Keratinocyte (primary cell): ENCODE measurements at regions not wholly inside any gene's neighbourhood (a gene's known extent, or its start where the extent isn't known, plus 50 kb on each side); places are given as distances from the start of the nearest gene placed in this dataset.

Experiments used
- DNase-seq: peaks from one replicate; pipeline ENCODE4 v3.0.0-alpha.2; 2011; ENCODE audit warnings: low read depth, missing footprints, low spot score
- FAIRE-seq: peaks from 2 replicates; lab custom pipeline; 2011; peaks lifted over from hg19 to GRCh38; lab: Jason Lieb, UNC
- H2AFZ ChIP-seq: 2 replicates; pipeline ENCODE4 v1.6.0; 2012; ENCODE audit warnings: low read length, control low read depth, inconsistent platforms; ENCODE audit not compliant: control insufficient read depth
- H3K27ac ChIP-seq: 2 replicates; pipeline ENCODE4 v1.5.1; 2011; ENCODE audit warnings: low read length; ENCODE audit not compliant: control insufficient read depth, insufficient read depth
- H3K27me3 ChIP-seq: 3 replicates; pipeline ENCODE4 v1.6.0; 2011; ENCODE audit warnings: low read length; ENCODE audit not compliant: control insufficient read depth, insufficient read depth; ENCODE audit errors: extremely low read depth
- H3K36me3 ChIP-seq, 2 experiments: 2 replicates in 1 of 2; 3 replicates in 1 of 2; pipeline ENCODE4 v1.5.1; 2011; ENCODE audit warnings: low read length in 2 of 2, mild to moderate bottlenecking in 1 of 2; ENCODE audit not compliant: control insufficient read depth in 2 of 2, insufficient read depth in 2 of 2; ENCODE audit errors: extremely low read depth in 1 of 2
- H3K4me1 ChIP-seq: 3 replicates; pipeline ENCODE4 v1.5.1; 2011; ENCODE audit warnings: low read length; ENCODE audit not compliant: control insufficient read depth, insufficient read depth; ENCODE audit errors: extremely low read depth
- H3K4me2 ChIP-seq: 3 replicates; pipeline ENCODE4 v1.6.0; 2011; ENCODE audit warnings: low read depth, low read length; ENCODE audit not compliant: control insufficient read depth, insufficient read depth; ENCODE audit errors: extremely low read depth
- H3K4me3 ChIP-seq, 3 experiments: fragments of 200-600 bp in 1 of 3; sonication (generic) in 1 of 3; 2 replicates in 2 of 3; 3 replicates in 1 of 3; pipeline ENCODE4 v1.5.1; 2011 to 2016; ENCODE audit warnings: low read length in 3 of 3, mild to moderate bottlenecking in 3 of 3, control low read depth in 2 of 3, inconsistent platforms in 1 of 3, low read depth in 1 of 3, mixed read lengths in 1 of 3, mixed run types in 1 of 3, moderate library complexity in 1 of 3; ENCODE audit not compliant: control insufficient read depth in 2 of 3, insufficient read depth in 2 of 3; ENCODE audit errors: extremely low read depth in 1 of 3
- H3K79me2 ChIP-seq: 2 replicates; pipeline ENCODE4 v1.6.0; 2012; ENCODE audit warnings: low read length; ENCODE audit not compliant: control insufficient read depth, insufficient read depth
- H3K9ac ChIP-seq: 3 replicates; pipeline ENCODE4 v1.6.0; 2011; ENCODE audit warnings: low read length; ENCODE audit not compliant: control insufficient read depth, insufficient read depth; ENCODE audit errors: extremely low read depth
- H3K9me1 ChIP-seq: 3 replicates; pipeline ENCODE4 v1.6.0; 2011; ENCODE audit warnings: low read length; ENCODE audit not compliant: control insufficient read depth, insufficient read depth; ENCODE audit errors: extremely low read depth
- H3K9me3 ChIP-seq: 2 replicates; pipeline ENCODE4 v1.5.1; 2012; ENCODE audit warnings: low read depth, low read length; ENCODE audit not compliant: control insufficient read depth
- H4K20me1 ChIP-seq: 3 replicates; pipeline ENCODE4 v1.6.0; 2011; ENCODE audit warnings: low read length; ENCODE audit not compliant: control insufficient read depth, insufficient read depth; ENCODE audit errors: extremely low read depth
- EZH2 ChIP-seq: IDR thresholded peaks from one replicate; pipeline ENCODE4 v1.6.1; 2012; ENCODE audit warnings: inconsistent platforms, mild to moderate bottlenecking, low read length, moderate library complexity
- dilution Hi-C: fragments of 300-500 bp; cut with MboI; formaldehyde crosslinking; loops from one replicate; pipeline ENCODE4 v1.7.0; 2020; ENCODE audit warnings: low sequenced_read_pairs; ENCODE audit not compliant: extremely low pct_ligation_motif_present
- TF ChIP-seq, protein P1 (sequence below), 3 experiments: IDR thresholded peaks in 1 of 3; conservative IDR thresholded peaks in 1 of 3; optimal IDR thresholded peaks in 1 of 3; 2 replicates in 2 of 3; 3 replicates in 1 of 3; pipeline versions ENCODE3 to v1.5.1; 2011; ENCODE audit warnings: low read length in 3 of 3, mild to moderate bottlenecking in 3 of 3, moderate library complexity in 2 of 3, control low read depth in 1 of 3, inconsistent platforms in 1 of 3; ENCODE audit not compliant: insufficient read depth in 2 of 3; ENCODE audit errors: extremely low read depth in 1 of 3

DNA sequence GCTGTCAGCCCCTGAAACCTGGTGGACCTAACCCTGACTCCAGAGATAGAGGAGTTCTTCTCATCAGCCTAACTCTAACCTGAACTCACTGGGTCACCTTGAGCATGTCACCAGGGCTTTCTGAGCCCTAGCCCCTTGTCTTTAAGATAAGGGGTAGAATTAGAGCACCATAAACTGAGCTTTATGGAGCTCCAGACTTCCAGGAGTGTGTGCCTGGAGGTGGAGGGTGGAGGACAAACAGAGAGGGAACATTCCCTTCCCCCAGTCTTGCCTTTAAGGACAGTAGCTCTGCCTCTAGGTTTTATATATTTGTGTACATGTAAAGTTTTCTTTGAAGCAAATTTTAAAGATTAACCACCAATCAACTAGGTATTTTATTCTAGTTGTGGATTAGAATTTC lies 83.9 kb upstream of the PACRGL start:
- Histone ChIP-seq H3K27ac (no peak overlapping the region), H3K4me2 (no peak overlapping the region), H3K79me2 (no peaks in the 10 kb centered on the region), H3K9me1 (no peaks in the 10 kb centered on the region), H3K9ac (no peak overlapping the region), H3K4me1 (peaks cover 19% of the 10 kb centered on the region), H3K9me3 (no peaks in the 10 kb centered on the region), H3K36me3 (peaks cover 3 to 5% of the 10 kb centered on the region in 2 experiments), H3K4me3 (no peak overlapping the region), H3K27me3 (no peaks in the 10 kb centered on the region), H4K20me1 (no peaks in the 10 kb centered on the region), H2AFZ (no peak overlapping the region)
- dilution Hi-C loops: no loop called here
- DNase-seq (no peak), FAIRE-seq (no peak)
- TF ChIP-seq EZH2: no peak
- TF ChIP-seq, protein P1, sequence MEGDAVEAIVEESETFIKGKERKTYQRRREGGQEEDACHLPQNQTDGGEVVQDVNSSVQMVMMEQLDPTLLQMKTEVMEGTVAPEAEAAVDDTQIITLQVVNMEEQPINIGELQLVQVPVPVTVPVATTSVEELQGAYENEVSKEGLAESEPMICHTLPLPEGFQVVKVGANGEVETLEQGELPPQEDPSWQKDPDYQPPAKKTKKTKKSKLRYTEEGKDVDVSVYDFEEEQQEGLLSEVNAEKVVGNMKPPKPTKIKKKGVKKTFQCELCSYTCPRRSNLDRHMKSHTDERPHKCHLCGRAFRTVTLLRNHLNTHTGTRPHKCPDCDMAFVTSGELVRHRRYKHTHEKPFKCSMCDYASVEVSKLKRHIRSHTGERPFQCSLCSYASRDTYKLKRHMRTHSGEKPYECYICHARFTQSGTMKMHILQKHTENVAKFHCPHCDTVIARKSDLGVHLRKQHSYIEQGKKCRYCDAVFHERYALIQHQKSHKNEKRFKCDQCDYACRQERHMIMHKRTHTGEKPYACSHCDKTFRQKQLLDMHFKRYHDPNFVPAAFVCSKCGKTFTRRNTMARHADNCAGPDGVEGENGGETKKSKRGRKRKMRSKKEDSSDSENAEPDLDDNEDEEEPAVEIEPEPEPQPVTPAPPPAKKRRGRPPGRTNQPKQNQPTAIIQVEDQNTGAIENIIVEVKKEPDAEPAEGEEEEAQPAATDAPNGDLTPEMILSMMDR (optimal IDR thresholded peaks at IDR 0.05 in 1 of 3, IDR thresholded peaks at IDR 0.05 in 1 of 3, conservative IDR thresholded peaks at IDR 0.05 in 1 of 3; ENCODE audit: extremely low read depth in 1 of 3, insufficient read depth in 2 of 3, low read length in 3 of 3): no peak

DNA sequence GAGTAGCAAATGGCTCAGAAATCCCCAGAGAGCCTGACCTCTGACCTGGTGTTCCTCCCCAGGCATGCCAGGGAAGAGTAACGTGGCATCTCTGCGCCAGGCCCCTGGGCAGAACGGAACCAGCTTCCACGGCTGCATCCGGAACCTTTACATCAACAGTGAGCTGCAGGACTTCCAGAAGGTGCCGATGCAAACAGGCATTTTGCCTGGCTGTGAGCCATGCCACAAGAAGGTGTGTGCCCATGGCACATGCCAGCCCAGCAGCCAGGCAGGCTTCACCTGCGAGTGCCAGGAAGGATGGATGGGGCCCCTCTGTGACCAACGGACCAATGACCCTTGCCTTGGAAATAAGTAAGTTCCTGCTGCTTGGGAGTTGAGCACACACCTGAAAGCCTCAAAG lies 83.4 kb upstream of the PACRGL start:
- no peak overlapping the region for H3K27ac ChIP-seq
- peaks cover 3 to 5% of the 10 kb centered on the region in 2 experiments for H3K36me3 ChIP-seq
- H3K4me2 ChIP-seq: no peak overlapping the region
- no peaks in the 10 kb centered on the region for H3K9me1 ChIP-seq
- H4K20me1 ChIP-seq: no peaks in the 10 kb centered on the region
- no peak overlapping the region for H2AFZ ChIP-seq
- no peak overlapping the region for H3K9ac ChIP-seq
- H3K9me3 ChIP-seq: no peaks in the 10 kb centered on the region
- H3K27me3 ChIP-seq: no peaks in the 10 kb centered on the region
- dilution Hi-C loops: no loop called here
- FAIRE-seq (no peak), DNase-seq (no peak)
- no peak for TF ChIP-seq EZH2
- TF ChIP-seq, protein P1 (optimal IDR thresholded peaks at IDR 0.05 in 1 of 3, IDR thresholded peaks at IDR 0.05 in 1 of 3, conservative IDR thresholded peaks at IDR 0.05 in 1 of 3; ENCODE audit: extremely low read depth in 1 of 3, insufficient read depth in 2 of 3, low read length in 3 of 3): no peak
- no peaks in the 10 kb centered on the region for H3K79me2 ChIP-seq
- H3K4me1 ChIP-seq: peaks cover 19% of the 10 kb centered on the region
- H3K4me3 ChIP-seq: no peak overlapping the region
